Effector CD8-positive, alpha-beta T cell (primary cell): ENCODE measurements at regions not wholly inside any gene's neighbourhood (a gene's known extent, or its start where the extent isn't known, plus 50 kb on each side); places are given as distances from the start of the nearest gene placed in this dataset.
"Not testable (repeated sequence)": the region's sequence is repeated elsewhere in the genome, so short reads cannot be mapped to it uniquely, and the experiment has no call there.

Experiments
- DNase-seq: peaks from one replicate; lab custom pipeline; 2025; lab: John Stamatoyannopoulos, UW

DNA sequence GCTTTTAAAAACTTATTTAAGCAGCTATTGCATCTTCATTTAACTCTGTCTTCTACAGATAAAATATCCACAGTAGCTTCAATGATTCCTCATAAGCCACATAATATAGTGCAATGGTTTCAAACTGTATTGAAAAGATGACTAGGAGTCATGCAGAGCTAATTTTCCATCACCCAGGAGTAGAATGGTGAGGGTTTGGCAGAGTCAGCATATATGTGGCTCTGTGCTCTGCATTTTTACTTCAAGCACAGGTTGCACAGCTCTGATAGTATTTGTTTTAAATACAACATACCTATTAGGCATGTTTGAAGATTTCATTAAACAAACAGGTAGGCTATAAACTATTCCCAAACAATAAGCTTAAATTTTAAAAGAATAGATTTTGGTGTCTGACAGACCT is 731.9 kb upstream of the VRK2 start:
- no peak for DNase-seq

DNA sequence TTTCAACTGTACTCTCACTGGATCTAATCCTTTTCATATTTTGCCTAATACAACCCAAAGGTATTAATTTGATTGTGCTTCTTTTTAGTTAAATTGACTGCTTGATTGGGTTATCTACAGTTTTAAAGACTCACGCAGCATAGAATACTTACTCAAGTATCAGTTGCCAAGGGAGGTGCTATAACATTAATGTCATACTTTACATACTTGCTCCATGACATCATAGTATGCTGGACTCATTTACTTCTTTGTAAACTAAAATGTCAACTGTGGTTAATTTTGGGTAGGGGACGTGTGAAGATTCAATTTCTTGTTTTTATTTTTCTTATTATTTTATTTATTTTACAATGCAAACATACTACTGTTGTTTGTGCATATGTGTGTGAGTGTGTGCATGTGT is 716.2 kb upstream of the VRK2 start:
- DNase-seq = no peak

DNA sequence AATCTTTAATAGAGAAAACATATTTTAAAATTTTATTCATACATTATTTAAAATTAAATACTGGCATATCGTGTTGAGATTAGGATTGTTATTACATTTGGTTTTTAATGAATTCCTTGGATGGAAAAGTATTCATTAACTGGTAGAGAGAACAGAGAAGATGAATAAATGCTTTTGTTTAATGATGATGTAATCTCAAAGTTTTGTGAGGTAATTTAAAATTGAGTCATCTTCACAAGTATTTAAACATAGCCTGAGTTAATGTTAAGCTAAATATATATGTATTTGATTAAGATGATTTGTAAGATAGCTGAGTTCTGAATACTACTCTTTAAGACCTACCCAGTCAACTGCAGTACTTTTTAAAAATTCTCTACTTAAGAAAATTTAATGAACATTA is 713.4 kb upstream of the VRK2 start:
- DNase-seq = no peak

DNA sequence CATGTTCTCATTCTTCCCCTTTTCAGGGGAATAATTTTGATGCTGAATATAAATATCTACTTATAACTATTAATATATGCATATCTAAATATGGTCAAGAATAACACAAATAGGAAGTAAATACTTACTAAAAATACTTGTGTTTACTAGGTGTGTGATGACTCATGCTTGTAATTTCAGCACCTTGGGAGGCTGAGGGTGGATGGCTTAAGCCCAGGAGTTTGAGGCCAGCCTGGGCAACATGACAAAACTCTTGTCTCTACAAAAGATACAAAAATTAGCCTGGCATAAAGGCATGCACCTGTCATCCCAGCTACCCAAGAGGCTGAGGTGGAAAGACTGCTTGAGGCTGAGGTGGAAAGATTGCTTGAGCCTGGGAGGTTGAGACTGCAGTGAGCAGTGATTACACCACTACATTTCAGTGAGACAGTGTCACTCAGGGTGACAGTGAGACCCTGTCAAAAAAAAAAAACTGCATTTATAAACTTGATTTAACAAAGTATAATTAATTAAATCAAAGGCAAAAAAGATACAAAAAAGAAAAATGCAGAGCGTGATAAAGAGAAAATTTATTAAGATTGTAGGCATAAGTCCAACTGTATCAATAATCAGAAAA is 703.1 kb upstream of the VRK2 start:
- DNase-seq = no peak

DNA sequence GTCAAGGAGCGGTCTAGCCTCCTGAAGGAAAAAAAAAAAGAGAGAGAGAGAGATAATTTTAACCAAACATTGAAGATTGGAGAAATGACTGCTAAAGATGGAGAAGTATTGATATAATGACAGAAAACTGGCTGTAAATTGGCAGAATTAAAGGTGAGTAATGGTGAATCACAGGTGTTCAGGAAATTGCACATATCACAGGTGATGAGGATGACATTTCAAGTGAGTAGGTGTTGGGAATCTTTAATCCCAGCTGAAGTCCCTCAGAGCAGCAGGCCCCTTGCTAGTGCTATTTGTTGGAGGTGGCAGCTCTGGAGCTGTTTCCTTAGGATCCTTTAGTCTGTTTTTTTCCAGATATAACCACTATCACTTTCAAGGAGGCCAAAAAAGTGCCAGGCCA is 678.4 kb upstream of the VRK2 start:
- DNase-seq = no peak

DNA sequence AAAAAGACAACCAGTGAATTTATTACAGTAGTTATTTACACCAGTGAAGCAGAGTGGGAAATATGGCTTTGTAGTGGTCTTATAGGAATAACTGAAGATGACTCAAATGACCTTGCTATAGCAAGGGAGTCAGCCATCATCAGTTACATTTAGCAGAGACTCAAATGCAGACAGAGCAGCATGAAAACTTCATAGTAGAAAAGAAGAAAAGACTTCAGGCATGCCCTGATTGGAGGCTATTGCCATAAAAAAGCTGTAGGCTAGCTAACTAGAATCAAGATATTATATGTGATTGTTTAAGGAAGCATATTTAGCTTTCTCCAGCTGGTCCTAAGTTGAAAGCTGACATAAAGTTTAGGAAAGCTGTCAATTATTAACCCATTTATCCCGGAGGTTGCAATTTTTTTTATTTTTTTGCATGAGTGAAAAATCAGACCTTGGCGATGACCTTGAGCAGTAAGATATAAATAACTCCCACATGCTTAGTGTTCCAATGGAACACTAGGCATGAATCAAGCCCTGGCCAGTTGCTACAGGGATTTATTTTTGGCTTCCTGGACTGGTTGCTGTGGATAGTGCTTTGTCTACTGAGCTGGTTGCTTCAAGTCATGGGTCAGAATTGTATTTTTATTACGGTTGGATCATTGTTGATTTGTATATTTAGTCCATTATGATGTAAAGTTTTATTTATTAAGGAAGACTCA is 675.6 kb upstream of the VRK2 start:
- no peak for DNase-seq

DNA sequence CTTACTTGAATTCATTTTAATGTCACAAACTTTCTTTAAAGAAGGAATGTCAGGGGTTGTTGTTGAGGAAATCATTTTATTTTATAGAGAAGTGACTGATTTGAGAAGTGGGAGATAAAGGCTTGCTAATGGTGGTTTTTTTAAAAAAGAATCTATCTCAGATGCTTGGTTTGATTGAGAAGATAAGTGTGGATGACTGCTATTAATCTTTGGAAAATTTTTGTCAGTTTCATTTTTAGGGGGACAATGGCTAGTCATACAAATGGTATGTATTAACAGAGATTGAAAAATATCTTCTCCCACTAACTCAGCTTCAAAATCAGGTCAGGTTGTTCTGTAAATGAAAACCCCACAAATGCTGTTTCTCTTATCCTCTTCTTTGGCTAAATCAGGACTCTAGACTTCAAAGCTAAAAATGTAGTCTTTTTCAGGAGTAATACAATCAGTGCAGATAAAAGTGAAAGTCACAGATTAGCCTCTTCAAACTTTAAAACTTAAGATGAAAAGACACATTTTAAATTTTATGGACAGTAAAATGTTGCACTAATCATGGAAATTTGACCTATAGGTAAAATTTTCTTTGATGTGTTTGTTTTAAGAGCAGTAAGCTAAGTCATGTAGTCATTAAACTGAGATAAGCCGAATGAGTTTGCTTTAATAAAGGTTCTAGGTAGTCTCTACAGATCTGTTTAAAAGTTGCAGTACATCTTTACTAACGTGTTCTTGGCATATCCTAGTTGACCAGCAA is 674.2 kb upstream of the VRK2 start:
- no peak for DNase-seq

DNA sequence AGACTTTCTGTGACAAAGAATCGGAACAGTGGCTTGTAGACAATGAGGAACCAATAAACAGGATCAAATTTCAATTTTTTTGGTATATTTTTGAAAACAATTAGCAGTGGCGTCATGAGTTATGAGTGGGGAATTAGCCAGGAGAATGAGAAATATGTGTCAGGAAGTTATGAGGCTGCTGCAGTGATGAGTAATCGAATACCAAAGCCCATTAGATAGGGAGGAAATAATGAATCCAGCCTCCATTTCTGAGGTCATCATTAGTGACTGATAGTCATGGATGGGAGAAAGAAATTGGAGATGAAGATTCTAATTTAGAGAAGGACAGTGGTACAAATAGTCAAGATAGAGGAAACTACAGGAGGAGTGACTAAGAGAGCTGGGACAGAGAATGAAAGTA is 673.1 kb upstream of the VRK2 start:
- no peak for DNase-seq

DNA sequence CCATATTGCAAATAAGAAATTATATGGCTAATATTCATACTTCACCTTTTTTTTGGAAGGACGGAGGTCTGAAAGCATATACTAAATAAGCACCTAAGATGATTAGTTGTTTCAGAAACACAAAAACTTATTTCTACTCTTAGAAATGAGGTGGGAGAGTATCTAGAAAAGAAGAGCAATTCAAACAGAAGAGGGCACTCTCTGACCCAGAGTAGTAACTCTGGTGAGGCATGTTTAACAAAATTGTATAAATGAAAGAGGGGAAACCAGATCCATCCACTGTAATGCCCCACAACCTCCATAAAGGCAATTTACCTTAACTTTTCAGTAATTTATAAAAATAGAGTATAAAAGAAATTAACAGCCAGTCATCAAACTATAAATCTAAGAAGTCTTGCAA is 669.6 kb upstream of the VRK2 start:
- DNase-seq = no peak

DNA sequence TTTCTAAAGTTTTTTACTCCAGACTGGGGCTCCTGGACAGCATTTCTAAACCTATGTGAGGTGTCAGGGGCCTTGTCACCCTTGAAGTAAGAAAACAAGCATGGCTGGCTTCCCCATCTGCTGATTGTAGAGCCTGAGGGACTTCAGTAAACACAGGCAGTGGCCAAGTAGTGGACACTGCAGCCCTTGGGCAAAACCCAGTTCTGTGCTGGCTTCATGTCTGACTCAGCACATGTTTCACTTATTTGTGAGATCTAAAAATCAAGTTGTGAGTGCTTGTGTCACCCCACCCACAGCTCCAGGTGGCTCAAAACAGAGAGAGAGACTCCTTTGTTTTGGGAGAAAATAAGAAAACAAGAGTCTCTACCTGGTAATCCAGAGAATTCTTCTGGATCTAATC is 660.3 kb upstream of the VRK2 start:
- no peak for DNase-seq

DNA sequence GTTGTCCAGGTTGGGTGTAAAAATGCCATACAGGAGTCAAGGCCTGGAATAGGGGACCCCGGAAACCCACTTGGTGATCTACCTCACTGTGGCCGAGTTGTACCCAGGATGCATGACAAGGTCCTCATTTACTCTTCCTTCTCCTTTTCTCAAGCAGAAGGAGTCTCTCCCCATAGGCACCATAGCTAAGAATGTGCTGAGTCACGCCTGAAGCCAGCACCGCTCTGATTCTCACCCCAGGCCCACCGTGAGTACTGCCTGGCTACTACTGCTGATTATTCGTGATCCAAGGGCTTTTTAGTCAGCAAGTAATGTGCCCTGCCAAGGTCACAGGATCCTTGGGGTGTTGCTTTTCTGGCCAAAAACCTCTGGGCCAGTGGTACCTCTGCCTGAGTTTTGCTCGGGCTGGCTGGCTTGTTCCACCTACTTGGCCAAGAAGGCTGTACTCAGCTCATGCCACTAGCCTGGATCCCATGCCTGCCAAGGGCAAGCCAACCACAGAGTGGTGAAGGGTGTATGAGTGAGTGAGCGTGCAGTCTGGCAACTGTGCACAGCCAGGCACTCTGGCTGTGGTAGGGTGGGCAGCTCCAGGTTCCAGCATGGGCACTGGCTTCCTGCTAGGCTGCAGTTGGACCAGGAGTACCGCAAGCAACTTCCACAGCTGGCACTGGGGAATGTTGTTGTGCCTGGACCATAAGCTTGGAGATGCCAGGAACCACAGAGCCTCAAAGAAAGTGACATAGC is 650.1 kb upstream of the VRK2 start:
- no peak for DNase-seq

DNA sequence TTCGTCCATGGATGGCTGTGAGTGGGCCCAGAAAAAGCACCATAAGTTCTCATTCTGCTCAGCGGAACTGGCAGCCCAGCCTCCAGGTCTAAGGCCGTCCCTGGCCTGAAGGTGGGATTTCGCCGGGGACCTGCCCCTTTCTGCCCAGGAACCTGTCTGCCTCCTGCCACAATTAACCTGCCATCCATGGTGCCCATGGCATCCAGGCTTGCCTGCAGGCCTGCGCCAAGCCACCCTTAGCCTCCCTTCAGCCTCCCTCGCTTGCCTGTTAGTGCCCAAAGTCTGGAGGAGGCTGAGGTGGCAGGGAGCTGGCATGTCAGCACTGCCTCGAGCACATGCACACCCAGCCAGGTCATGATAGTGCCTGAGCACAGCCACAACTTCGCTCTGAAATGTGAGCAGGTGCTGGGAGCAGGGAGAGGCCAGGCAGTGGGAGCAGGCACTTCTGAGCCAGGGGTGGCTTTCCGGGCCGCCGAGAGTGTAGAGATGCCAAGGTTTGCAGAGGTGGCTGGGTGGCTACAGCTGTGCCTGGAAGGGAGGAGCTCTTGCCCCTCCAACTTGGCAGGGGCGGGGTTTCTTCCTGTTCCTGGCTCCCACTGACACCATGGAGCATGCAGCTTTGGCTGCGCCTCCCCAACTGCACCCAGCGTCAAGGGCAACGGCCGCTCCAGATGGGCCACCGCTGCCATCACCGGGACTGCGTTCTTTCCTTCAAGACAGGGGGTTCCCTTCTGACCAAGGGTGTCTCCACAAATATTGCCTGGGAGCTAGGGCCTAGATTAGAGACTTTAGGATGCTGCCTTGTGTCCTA is 648.9 kb upstream of the VRK2 start:
- no peak for DNase-seq

DNA sequence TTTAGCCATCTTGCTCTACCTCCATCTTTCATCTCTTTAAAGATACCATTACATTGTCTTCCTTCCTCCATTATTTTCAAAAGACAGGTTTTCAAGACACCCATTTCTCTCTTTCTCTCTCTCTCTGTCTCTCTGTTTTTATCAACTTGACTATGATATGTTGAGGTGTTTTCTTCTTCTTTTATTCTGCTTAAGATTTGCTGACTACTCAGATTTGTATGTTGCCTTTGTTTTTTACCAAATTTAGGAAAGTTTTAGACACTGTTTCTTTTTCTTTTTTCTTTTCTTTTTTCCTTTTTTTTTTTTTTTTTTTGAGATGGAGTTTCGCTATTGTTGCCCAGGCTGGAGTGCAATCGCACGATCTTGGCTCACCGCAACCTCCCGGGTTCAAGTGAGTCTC is 647.5 kb upstream of the VRK2 start:
- DNase-seq = no peak

DNA sequence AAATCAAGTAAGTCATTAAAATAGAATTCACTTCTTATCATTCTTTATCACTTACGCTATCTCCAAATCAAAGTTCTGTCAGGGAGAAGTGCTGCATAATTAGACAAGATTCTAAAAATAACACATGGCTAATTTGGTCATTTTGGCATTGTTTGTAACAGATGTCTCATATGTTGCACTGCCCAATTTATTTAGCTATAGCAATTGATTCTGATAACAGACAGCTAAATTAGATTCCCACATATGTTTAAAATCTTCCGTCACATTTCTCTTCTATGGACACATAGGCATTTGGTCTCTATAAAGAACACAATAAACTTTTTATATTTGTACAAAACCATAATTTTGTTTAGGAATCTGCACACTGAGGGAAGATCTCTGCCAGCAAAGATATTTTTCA is 644.5 kb upstream of the VRK2 start:
- no peak for DNase-seq

DNA sequence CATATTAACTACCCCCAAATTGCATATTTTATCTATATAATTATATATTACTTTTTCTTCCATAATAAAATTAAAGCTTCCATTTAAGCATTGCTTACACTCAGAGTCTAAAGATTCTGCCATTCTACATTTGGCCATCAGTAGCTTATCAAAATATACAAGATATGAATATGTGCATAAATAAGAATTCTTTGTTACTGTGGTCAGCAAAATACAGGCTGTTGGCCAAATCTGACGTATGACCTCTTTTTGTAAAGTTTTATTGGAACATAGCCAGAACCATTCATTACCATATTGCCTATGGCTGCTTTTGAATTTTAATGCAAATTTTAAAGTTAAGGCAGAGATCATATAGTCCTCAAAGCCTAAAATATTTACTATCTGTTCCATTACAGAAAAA is 643.9 kb upstream of the VRK2 start:
- no peak for DNase-seq

DNA sequence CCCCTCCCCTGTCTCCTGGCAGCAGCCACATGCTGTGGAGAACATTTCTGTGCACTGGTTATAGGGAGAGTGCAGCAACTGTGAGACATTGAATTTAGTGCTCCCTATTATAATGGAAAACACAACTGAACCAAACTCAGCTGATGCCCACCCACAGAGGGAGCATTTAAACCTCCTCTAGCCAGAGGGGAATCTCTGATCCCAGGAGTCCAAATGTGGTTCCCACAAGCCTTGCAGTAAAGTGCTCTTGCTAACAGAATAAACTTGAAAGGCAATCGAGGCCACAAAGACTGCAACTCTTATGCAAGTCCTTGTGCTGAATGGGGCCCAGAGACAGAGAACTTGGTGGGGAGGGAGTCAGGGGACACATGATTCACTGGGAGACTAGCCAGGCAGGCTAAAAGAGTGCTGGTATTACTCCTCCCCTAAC is 638.8 kb upstream of the VRK2 start:
- no peak for DNase-seq

DNA sequence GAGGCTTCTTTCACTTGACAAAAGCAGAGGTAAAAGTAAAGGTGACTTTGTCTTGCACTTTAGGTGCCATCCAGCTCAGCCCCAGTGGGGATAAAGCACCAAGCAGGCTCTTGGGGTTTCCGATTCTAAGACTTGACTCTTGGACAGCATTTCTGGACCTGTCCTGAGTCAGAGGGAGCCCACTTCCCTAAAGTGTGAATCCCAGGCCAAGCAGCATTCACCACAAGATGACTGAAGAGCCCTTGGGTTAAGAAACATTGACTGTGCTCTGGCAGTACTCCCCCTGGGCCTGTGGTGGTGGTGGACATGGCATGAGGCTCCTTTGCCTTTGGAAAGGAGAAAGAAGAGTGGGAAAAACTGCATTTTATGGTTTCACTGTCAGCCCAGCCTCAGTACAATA is 638.0 kb upstream of the VRK2 start:
- DNase-seq = no peak

DNA sequence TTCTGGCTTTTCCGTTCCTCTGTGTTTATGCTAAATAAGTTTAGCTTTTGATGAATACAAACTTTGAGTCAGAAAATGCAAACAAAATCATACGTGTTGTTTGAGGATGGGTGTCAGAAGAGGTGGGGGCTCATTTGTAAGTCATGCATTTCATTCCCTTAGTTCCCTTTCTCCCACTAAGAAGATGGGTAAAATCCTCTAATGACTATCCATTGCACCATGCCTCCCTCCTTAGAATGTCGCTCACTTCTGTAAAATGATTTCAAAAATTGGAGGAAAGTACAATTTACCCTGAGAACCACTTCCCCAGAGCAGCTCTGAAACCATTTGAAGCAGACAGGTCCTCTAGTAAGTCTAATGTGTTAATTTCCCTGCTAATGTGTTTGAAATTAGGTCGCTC is 629.6 kb upstream of the VRK2 start:
- no peak for DNase-seq

DNA sequence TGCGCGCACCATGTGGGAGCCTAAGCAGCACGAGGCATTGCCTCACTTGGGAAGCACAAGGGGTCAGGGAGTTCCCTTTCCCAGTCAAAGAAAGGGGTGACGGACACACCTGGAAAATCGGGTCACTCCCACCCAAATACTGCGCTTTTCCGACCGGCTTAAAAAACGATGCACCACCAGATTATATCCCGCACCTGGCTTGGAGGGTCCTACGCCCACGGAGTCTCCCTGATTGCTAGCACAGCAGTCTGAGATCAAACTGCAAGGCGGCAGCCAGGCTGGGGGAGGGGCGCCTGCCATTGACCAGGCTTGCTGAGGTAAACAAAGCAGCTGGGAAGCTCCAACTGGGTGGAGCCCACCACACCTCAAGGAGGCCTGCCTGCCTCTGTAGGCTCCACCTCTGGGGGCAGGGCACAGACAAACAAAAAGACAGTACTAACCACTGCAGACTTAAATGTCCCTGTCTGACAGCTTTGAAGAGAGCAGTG is 627.7 kb upstream of the VRK2 start:
- DNase-seq = not testable (repeated sequence)

DNA sequence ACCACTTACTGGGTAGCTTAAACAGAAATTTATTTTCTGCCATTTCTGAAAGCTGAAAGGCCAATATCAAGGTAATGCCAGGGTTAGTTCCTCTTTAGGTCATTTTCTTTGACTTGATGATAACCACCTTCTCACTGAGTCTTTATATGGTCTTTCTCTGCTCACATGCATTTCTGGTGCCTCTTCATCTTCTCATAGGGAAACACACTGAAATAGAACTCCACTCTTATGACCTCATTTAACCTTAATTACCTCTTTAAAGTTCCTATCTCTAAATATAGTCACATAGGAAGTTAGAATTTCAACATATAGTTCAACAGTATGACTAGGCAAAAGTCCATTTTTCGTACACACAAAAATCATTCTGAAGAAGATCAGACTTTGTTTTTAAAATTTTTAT is 616.8 kb upstream of the VRK2 start:
- no peak for DNase-seq

DNA sequence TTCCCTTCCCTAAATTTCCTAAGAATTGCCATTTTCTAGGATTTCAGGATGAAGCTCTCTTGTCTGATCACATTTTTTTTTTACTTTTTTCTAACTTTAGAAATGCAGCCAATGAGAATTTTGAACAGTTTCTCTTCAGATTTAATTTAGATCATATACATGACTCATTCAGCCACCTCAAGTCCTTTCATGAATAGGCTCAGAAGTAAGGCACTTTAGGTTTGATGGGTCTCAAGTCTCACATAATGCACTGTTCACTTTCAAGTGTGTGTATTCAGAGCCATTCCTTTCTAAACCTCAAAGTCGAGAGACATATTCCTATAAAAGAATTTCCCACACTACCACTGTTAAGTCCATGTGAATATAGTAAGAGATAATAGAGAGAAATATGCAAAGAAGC is 614.1 kb upstream of the VRK2 start:
- no peak for DNase-seq

DNA sequence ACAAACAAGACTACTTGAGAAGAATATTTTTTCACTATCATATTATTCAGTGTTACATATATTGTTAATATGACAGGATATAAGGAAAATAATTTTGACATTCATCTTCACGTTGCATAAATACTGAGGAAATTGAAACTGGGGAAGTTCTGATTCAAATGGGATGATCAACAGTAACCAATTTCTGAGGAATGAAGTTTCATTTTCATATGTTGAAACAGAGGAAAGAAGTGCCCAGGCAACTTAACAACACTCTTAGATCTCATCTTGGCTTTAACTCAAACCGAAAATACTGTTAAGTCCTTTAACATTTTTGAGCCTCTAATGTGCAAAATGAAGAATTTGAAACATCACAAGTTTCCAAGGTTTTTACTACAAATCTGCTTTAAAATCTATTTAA is 612.2 kb upstream of the VRK2 start:
- DNase-seq = no peak
